GM12892 (cell line): ENCODE measurements at regions not wholly inside any gene's neighbourhood (a gene's known extent, or its start where the extent isn't known, plus 50 kb on each side); places are given as distances from the start of the nearest gene placed in this dataset.

Source experiments
- POLR2A ChIP-seq: IDR thresholded peaks from 2 replicates; pipeline ENCODE4 v1.6.1; 2011; ENCODE audit warnings: low read depth, low read length, control low read depth
- POLR2AphosphoS5 ChIP-seq: IDR thresholded peaks from 2 replicates; pipeline ENCODE4 v1.6.1; 2011; ENCODE audit warnings: low read depth, low read length, control low read depth

DNA sequence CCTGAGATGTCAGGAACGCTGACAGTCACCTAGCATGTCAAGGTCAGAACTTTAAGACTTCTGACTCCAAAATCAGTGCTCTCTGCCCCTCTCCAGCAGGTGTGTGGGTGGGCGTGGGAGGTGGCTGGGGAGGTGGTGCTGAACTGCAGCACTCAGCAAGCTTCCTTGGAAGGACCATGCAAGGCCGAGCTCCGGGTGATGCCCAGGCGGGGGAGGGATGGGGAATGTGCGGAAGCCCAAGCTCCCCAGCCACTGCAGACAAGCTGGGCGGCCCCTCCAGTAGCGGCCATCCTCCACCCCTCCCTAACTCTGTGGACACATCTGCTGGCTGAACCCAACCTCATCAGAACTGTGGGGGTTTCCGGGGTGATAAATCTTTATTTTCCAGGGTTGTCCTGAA is 296.6 kb downstream of the TLE3 start:
- TF ChIP-seq POLR2AphosphoS5 (no peak), POLR2A (no peak)
